Colonic mucosa (tissue), 4 donors: ENCODE measurements at regions not wholly inside any gene's neighbourhood (a gene's known extent, or its start where the extent isn't known, plus 50 kb on each side); places are given as distances from the start of the nearest gene placed in this dataset.

Source experiments
- DNase-seq: peaks from one replicate; pipeline ENCODE4 v3.0.0-alpha.2; 2020
- H3K27ac ChIP-seq: fragments of 200-600 bp; one replicate; pipeline ENCODE4 v1.8.0; 2021
- H3K27me3 ChIP-seq: fragments of 200-600 bp; one replicate; pipeline ENCODE4 v1.8.0; 2021
- H3K36me3 ChIP-seq: fragments of 200-600 bp; one replicate; pipeline ENCODE4 v1.8.0; 2021
- H3K4me1 ChIP-seq: fragments of 200-600 bp; one replicate; pipeline ENCODE4 v1.8.0; 2021; ENCODE audit warnings: mild to moderate bottlenecking
- H3K4me3 ChIP-seq: fragments of 200-600 bp; one replicate; pipeline ENCODE4 v1.8.0; 2021
- H3K9ac ChIP-seq, 2 donors: one replicate each; pipeline ENCODE4 v1.7.0; 2013; ENCODE audit warnings: control low read depth in 2 of 2, low read depth in 2 of 2, low read length in 2 of 2
- H3K9me3 ChIP-seq: fragments of 200-600 bp; one replicate; pipeline ENCODE4 v1.8.0; 2021
- intact Hi-C: fragments of 100-400 bp; cut with DNase I; formaldehyde crosslinking; loops from one replicate; pipeline ENCODE4 v1.14.1; 2022
- TF ChIP-seq, protein P1 (sequence below): fragments of 200-600 bp; IDR thresholded peaks from one replicate; pipeline ENCODE4 v1.8.0; 2022; ENCODE audit warnings: antibody characterized with exemption, mild to moderate bottlenecking
- donor health status: healthy.
- donor health status: DM: no; HTN: no; CAD: no.
- donor health status: DM: no; HTN: no; CAD: no.

DNA sequence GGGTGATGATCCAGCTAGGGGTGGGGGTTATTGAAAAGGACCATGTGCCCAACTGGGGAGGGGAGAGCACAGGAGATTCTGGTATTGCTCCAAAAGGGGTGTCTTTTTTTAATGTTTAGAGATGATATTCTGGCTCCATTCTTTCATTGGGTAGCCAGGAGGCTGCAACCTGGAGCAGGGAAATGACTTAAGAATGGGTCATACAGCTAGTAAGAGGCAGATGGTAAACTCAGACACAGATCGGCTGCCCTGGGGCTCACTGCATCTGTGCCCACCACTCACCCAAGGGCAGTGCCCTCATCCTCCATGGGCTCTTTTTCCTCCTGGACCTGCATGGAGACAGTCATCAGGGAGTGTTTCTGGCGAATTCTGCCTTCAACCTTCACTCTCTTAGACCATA lies 302.0 kb upstream of the PRDM1 start:
- Histone ChIP-seq H3K36me3 (no peaks in the 10 kb centered on the region), H3K9ac (no peak overlapping the region), H3K9me3 (no peaks in the 10 kb centered on the region), H3K27ac (no peak overlapping the region), H3K4me1 (no peaks in the 10 kb centered on the region), H3K27me3 (no peaks in the 10 kb centered on the region), H3K4me3 (no peak overlapping the region)
- TF ChIP-seq, protein P1, sequence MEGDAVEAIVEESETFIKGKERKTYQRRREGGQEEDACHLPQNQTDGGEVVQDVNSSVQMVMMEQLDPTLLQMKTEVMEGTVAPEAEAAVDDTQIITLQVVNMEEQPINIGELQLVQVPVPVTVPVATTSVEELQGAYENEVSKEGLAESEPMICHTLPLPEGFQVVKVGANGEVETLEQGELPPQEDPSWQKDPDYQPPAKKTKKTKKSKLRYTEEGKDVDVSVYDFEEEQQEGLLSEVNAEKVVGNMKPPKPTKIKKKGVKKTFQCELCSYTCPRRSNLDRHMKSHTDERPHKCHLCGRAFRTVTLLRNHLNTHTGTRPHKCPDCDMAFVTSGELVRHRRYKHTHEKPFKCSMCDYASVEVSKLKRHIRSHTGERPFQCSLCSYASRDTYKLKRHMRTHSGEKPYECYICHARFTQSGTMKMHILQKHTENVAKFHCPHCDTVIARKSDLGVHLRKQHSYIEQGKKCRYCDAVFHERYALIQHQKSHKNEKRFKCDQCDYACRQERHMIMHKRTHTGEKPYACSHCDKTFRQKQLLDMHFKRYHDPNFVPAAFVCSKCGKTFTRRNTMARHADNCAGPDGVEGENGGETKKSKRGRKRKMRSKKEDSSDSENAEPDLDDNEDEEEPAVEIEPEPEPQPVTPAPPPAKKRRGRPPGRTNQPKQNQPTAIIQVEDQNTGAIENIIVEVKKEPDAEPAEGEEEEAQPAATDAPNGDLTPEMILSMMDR: no peak
- no peak for DNase-seq
- intact Hi-C loops: no loop called here

DNA sequence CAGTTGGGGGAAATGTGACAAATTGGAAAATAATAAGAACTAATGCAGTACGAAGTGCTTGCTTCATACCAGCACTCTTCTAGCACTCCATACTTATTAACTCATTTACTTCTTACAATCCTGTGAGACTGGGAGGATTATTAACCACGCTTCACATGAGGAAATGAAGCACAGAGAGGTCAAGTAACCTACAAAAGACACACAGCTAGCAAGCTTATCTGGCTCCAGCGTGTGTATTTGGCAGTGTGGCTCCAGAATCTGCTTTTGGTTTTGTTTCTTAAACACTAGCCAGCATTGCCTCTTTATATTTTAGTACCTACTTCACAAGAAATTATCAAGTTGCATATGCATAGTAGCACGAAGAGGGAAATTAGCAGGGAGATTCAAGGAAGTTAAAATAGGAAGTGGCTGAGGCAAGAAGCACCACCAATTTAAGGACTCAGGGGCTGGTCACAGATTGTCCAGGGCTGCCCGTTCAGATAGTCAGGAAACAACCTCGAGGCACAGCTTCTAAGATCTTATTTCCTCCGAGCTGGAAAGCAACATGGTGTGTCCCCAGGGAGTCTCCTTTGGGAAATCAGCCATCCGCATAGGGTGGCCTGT lies 302.7 kb upstream of the PRDM1 start:
- TF ChIP-seq, protein P1: no peak
- Histone ChIP-seq H3K27me3 (no peaks in the 10 kb centered on the region), H3K4me1 (no peaks in the 10 kb centered on the region), H3K27ac (no peak overlapping the region), H3K4me3 (no peak overlapping the region), H3K9ac (no peak overlapping the region), H3K36me3 (no peaks in the 10 kb centered on the region), H3K9me3 (no peaks in the 10 kb centered on the region)
- intact Hi-C loops: no loop called here
- DNase-seq: no peak

DNA sequence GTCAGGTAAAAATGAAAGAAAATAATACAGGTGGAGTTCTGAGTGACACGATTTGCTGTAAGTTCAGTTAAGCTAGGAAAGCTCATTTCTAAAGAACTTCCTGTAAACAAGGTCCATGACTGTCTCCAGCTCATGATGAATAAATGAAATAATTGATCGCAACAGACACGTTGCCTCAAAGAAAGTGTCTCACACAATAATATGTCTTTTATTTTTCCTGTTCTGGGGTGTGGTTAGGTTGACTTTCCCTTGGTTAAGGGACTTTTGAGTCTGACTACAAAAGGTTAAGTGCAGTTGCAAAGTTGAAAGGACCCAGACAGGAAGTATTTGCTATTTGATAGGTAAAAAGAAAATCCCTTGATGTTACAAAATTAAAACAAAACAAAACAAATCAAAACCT lies 304.2 kb upstream of the PRDM1 start:
- Histone ChIP-seq H3K27ac (no peak overlapping the region), H3K9me3 (no peaks in the 10 kb centered on the region), H3K4me3 (no peak overlapping the region), H3K27me3 (no peaks in the 10 kb centered on the region), H3K36me3 (no peaks in the 10 kb centered on the region), H3K9ac (no peak overlapping the region), H3K4me1 (no peaks in the 10 kb centered on the region)
- DNase-seq: no peak
- TF ChIP-seq, protein P1: no peak
- intact Hi-C loops: no loop called here

DNA sequence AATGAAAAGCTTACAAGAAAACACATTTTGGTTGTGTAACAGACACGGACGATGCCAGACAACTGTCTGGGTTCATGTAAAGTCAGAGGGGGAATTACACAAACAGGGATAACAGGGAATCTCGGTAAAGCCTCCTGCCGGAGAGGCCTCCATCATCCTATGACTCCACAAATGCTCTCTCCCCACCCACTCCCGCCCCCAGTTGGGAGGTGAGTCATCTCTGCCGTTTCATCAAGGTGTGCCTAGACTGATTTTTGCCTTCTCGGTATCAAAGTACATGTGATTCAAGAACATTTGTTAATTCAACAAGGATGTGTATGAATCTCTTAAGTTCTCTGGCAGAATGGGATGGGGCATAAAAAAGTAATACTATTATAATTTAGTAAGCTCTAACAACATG lies 304.9 kb upstream of the PRDM1 start:
- Histone ChIP-seq H3K9me3 (no peaks in the 10 kb centered on the region), H3K36me3 (no peaks in the 10 kb centered on the region), H3K9ac (no peak overlapping the region), H3K4me3 (no peak overlapping the region), H3K4me1 (no peaks in the 10 kb centered on the region), H3K27ac (no peak overlapping the region), H3K27me3 (no peaks in the 10 kb centered on the region)
- intact Hi-C loops: no loop called here
- TF ChIP-seq, protein P1: no peak
- DNase-seq: no peak

DNA sequence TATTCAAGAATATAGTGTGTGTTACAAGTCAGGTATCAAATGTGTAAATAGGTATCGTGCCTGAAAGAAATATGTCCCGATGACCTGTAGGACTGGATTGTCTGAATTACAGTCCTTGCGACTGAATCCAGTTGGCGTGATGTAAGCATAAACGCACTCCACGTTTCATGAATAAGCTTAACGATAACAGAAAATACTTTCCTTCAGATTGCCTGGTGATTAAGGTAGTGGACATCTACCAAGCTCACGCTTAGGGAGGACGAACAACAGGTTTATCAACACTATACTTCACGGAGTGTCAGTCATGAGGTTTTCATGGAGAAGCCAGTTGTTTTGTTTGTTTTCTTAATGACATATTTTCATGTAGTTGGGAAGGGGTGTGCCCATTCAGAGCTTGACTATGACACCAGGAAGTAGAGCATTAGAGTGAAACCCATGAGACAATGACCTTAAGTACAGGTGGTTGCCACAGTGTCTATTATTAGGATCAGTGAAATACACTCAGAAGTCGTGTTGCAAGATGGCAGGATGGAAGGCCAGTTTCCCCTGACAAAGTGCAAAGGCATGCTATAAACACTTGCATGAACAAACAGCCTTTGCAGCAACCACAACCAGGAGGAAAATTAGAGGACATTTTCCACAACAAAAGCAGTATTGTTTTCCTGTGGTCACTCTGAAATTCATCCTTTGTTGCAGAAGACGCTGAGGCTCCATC lies 305.8 kb upstream of the PRDM1 start:
- H3K27ac ChIP-seq: no peak overlapping the region

More for the DNA sequence above, 305.8 kb upstream of the PRDM1 start:
- TF ChIP-seq, protein P1: no peak
- no peak for DNase-seq
- H3K36me3 ChIP-seq: no peaks in the 10 kb centered on the region
- no peaks in the 10 kb centered on the region for H3K9me3 ChIP-seq
- no peak overlapping the region for H3K9ac ChIP-seq
- intact Hi-C loops: no loop called here
- no peak overlapping the region for H3K4me3 ChIP-seq
- no peaks in the 10 kb centered on the region for H3K4me1 ChIP-seq
- H3K27me3 ChIP-seq: no peaks in the 10 kb centered on the region
